Glomerular visceral epithelial cell (primary cell): ENCODE measurements at regions not wholly inside any gene's neighbourhood (a gene's known extent, or its start where the extent isn't known, plus 50 kb on each side); places are given as distances from the start of the nearest gene placed in this dataset.
"Not testable (repeated sequence)": the region's sequence is repeated elsewhere in the genome, so short reads cannot be mapped to it uniquely, and the experiment has no call there.

Experiments
- DNase-seq: peaks from one replicate; pipeline ENCODE4 v3.0.0-alpha.2; 2016; ENCODE audit errors: extremely low spot score

DNA sequence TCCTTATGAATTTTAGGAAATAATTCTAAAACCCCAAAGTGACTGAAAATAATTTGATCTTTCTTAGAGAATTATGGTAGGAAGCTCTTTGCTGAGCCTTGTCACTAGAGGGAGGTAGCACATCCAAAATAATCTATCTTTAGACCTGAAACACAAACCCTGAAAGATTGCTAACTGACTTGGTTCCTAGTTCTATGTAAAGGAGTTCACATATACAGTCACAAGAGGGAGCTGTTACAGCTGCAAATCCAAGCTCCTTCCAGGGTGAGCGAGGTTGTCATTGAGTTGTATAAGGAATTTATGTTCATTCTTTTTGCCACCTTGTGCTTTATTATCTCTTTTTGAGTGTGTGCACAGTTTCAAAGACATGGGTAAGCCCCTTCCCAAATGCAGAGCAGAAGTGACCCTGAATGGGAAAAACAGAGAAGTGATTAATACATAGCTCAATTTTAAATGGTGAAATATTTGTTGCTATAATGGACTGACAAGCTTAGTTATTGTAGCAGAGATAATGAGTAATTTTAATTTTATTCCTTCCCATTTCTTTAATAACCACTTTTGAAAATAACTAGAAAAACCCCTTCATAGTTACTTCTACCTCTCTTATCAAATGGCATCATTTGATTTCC, 387.9 kb downstream of the DAD1 start:
- DNase-seq: peak; percentile 72

DNA sequence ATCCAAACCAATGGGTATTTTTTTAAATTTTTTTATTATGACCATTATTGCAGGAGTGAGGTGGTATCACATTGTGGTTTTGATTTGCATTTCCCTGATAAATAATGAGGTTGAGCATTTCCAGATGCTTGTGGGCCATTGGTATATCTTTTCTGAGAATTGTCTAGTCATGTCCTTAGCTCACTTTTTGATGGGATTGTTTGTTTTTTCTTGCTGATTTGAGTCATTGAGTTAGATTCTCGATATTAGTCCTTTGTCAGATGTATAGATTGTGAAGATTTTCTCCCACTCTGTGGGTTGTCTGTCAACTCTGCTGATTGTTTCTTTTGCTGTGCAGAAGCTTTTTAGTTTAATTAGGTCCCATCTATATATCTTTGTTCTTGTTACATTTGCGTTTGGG, 388.9 kb downstream of the DAD1 start:
- DNase-seq: not testable (repeated sequence)

GRCh38 chr14:22194664-22195063, 394.4 kb downstream of the DAD1 start:
- DNase-seq: peak; percentile 47

DNA sequence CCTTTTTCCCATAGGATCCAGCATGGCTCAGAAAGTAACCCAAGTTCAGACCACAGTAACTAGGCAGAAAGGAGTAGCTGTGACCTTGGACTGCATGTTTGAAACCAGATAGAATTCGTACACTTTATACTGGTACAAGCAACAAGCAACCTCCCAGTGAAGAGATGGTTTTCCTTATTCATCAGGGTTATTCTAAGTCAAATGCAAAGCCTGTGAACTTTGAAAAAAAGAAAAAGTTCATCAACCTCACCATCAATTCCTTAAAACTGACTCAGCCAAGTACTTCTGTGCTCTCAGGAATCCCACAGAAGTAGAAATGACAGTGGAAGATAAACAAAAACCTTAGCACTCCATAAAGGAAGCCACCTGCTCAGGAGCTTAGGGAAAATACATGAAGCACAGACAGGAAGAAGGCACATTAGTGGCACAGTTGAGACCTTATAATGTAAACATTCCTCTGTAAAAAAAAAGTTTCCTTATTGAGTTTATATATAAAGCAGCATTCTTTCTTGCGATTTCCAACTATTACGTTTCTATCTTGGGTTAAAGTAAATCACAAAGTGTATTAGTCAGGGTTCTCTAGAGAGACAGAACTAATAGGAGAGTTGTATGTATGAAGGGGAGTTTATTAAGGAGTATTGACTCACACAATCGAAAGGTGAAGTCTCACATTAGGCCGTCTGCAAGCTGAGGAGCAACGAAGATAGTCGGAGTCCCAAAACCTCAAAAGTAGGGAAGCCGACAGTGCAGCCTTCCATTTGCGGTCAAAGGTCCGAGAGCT, 398.4 kb downstream of the DAD1 start:
- peak; percentile 72 for DNase-seq

DNA sequence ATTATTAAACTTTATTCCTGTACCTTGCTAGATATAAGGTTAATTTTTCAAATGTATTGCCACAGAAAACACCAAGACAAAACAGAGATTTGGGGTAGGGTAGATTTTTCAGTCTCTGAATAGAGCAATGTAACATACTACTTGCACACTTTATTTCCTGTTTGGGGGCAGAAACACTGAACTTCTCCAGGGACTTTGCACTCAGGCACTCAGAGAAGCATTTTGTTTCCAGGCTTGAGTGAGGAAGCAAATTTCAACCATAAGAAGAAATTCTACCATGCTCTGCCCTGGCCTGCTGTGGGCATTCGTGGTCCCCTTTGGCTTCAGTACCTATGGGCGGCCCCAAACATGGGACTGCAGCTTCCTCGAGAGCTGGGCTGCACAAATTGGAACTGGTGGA, 399.1 kb downstream of the DAD1 start:
- DNase-seq: no peak

DNA sequence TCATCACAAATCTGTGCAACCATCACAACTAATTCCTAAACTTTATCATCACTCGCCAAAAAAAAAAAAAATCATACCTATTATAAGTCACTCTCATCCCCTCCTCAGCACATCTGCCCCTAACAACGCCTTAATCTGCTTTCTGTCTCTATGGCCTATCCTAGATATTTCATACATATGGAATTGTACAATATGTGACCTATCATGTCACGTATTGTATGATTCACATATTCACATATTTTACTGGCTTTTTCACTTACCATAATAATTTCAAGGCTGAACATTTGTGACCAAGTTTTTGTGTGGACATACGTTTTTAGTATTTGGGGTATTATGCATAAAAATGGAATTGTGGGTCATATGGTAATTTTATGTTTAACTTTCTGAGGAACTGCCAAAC, 400.7 kb downstream of the DAD1 start:
- no peak for DNase-seq

DNA sequence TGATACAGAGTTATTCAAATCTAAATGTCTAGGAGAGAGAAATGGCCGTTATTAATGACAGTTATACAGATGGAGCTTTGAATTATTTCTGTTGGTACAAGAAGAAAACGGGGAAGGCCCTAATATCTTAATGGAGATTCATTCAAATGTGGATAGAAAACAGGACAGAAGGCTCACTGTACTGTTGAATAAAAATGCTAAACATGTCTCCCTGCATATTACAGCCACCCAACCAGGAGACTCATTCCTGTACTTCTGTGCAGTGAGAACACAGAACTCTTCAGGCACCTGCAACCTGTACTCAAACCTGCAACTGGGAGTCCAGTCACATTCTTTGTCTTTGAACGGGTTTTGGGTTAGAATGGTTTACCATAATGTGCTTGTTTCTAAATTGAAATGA, 403.2 kb downstream of the DAD1 start:
- DNase-seq: no peak

- peak; percentile 63 for DNase-seq
These were observed 403.8 kb downstream of the DAD1 start for GRCh38 chr14:22185191-22185590.

- no peak for DNase-seq
These were observed 404.2 kb downstream of the DAD1 start for GRCh38 chr14:22184830-22185168.

- peak; percentile 91 for DNase-seq
These were observed 404.7 kb downstream of the DAD1 start for GRCh38 chr14:22184157-22184829.

DNA sequence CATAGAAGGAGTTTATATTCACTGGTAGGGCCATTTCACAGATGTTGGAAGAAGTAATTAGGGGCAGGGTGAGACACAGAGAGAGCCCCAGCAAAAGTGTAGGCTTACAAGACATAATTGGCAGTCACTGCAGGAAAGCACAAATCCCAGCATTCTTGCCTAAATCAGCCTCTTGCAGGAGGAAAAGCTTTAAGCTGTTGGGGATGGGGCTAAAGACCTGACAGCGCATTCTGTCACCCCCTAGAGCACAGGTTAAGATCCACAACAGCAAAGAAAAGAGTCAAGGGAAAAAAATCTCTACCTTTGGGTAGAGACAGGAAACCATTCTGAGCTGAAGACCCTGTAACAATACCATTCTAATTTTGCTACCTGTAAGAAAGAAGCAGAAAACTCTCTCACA, 409.0 kb downstream of the DAD1 start:
- no peak for DNase-seq

DNA sequence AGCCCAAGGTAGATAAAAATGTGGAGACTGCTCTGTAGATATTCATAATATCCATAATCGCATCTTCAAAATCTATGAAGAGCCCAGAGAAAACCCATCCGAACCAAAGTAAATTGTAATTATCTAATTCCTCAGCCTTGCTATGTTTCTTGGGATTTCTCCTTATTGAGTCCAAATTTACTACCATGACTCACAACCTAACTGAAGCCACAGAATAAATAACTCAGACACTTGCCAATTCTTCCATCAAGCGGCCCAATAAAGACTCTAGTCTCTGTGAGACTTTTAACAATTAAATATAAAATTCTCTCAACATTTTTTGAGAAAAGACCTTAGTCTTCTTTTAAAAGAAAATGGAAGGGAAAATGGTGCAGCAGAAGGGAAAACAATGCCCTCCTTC, 409.8 kb downstream of the DAD1 start:
- peak; percentile 38 for DNase-seq

DNA sequence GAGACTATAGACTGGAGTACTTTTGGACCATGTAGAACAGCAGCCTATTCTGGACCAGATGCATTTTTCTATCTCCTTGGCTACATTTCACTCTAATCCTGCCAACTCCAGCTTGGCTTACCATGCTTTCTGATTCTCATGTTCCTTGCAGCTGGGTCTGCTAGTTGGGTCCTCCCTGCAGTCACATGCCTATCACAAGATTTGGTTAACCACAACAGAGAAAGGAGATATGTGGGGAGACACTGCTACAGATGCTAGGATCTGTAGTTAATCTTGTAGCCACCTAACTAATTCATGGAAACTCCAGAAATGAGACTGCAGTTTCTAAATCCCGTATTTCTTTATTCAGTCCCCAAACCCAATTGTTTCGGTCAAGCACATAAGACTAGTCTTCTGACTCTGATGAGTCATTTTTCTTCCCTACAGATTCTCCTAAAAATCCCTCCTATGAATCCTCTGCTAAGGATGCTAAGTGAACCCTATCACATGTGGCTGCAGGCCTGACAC, 410.6 kb downstream of the DAD1 start:
- DNase-seq: peak; percentile 67

GRCh38 chr14:22177870-22178269, 411.2 kb downstream of the DAD1 start:
- DNase-seq: peak; percentile 40

GRCh38 chr14:22176957-22177356, 412.1 kb downstream of the DAD1 start:
- DNase-seq: no peak

DNA sequence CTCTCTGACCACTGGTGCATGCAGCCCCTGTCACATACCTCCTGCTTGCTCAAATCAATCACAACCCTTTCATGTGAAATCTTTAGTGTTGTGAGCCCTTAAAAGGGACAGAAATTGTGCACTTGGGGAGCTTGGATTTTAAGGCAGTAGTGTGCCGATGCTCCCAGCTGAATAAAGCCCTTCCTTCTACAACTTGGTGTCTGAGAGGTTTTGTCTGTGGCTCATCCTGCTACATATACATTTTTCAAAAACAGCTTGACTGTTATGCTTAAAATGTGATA, 413.8 kb downstream of the DAD1 start:
- DNase-seq: peak; percentile 57

DNA sequence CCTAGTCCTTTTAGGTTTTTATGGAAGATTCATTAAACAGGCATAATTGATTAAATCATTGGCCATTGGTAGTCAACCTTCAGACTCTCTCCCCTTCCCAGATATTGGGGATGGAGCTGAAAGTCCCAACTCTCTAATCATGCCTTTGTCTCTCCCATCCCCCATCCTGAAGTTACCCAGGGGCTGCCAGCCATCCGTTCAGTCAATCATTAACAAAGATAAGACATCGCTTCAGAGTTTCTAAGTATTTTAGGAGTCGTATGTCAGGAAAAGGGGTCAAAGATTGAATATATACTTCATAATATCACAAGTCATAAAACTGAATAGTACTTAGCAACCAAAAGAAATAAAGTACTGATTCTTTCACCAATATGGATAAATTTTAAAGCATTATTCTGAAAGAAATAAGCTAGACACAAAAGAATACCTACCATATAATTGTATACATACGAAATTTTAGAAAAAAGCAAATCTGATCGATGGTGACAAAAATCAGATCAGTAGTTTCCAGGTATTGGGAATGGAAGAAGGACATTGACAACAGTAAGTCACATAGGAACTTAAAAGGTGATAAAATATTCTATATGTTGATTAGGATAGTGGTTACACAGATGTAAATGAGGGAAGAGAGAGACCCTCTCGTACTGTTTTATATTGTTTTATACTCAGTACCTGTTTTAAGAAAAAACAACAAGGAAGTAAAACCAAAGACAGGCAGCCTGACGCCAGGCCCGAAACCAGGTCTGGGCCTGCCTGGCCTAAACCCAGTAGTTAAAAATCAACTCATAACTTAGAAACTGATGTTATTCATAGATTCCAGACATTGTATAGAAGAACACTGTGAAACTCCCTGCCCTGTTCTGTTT, 414.4 kb downstream of the DAD1 start:
- DNase-seq: peak; percentile 30

DNA sequence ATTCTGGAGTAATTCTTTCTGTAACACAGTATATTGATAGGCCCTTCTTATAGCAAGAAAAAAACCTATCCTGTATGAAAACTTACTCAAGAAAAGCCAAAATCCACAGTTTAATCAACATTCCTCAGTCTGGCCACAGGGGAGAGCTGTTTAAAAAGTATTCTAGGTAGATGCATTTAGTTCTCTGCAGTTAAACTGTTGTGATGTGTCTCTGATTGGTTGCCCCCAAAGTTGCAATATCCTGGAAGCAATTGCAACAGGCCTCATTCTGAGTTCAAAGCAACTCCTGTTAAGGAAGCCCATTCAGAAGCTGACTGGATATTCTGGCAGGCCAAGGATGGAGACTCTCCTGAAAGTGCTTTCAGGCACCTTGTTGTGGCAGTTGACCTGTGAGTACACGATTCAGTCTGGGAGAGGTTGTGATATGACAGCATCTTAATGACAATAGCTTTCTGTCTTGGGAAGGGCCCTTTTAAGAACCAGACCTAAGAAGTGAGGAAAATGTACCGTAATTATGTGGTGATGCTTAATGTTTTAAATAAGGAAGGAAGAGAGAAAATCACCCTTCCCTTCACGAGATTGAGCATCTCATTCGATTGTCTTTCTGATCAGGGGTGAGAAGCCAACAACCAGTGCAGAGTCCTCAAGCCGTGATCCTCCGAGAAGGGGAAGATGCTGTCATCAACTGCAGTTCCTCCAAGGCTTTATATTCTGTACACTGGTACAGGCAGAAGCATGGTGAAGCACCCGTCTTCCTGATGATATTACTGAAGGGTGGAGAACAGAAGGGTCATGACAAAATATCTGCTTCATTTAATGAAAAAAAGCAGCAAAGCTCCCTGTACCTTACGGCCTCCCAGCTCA, 420.7 kb downstream of the DAD1 start:
- DNase-seq: peak; percentile 29

GRCh38 chr14:22164616-22165015, 424.4 kb downstream of the DAD1 start:
- no peak for DNase-seq

DNA sequence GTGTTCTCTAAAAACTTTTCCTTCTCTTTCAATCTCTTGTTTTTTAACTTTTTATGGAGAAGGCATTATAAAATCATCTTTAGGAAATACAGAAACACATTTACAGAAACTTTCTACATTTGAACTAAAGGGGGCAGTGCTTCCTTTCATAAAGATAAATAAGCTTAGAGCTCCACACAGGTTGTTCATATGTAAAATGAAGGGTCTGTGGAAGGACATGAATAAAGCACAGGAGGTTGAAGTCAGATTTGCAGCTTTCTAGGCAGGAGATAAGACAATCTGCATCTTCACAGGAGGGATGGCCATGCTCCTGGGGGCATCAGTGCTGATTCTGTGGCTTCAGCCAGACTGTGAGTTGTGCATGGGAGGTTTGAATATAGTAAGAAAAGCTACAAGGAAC, 426.0 kb downstream of the DAD1 start:
- DNase-seq: peak; percentile 30

GRCh38 chr14:22159957-22160356, 429.1 kb downstream of the DAD1 start:
- no peak for DNase-seq
